ENCODE measurements at regions not wholly inside any gene's neighbourhood (a gene's known extent, or its start where the extent isn't known, plus 50 kb on each side); places are given as distances from the start of the nearest gene placed in this dataset.

GRCh38 chr9:135021393-135021789 is 66.1 kb upstream of the OLFM1 start:
- no peak for TF ChIP-seq POLR2A (IDR thresholded peaks at IDR 0.05)
- TF ChIP-seq CTCF (IDR thresholded peaks at IDR 0.05): no peak
